KBM-7 (cell line): ENCODE measurements at regions not wholly inside any gene's neighbourhood (a gene's known extent, or its start where the extent isn't known, plus 50 kb on each side); places are given as distances from the start of the nearest gene placed in this dataset.
"Not testable (repeated sequence)": the region's sequence is repeated elsewhere in the genome, so short reads cannot be mapped to it uniquely, and the experiment has no call there.

Experiments used
- DNase-seq: peaks from one replicate; pipeline ENCODE4 v3.0.0-alpha.2; 2015
- in situ Hi-C: fragments of 300-500 bp; cut with MboI; formaldehyde crosslinking; loops from 2 replicates; pipeline ENCODE4 v1.14.3; 2020; ENCODE audit warnings: low sequenced_read_pairs, low pct_unique_long_range_greater_than_20kb, mixed read lengths

DNA sequence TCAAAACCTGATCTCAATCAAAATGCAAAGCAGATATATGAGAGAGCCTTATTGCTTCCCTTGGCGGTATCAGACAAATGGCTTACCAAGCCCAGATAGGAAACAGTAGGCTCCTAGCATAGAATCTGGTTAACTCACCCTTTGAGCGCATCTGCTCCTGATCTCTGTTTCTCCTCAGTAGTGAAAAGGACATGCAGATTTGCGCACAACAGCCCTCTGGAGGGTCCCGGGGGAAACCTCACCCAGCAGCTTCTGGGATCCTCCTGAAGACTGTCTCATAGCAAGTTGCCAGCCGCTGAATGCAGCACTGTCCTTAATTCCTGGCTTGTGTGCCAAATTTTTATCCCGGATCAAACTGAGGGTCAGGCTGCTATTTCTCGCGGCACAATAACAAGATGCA, 192.2 kb downstream of the FASLG start:
- in situ Hi-C loops = no loop called here

DNA sequence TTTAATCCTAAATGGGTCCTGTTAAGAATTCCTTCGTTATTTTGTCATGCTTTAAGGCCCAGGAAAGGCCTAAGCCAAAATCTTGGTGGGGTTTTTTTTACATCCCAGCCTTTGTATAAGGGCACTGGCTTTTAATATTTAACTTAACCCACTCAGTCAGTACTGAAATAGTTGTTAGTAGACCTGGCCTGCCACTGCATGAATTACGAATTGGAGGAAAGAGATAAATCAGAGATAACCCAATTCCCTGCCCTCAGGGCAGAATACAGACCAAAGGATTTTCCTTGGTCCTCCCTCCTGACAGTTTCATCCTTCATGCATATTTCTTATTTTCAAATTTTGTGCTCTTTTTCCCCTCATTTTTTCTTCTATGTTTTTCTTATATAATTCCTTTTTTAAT, 193.0 kb downstream of the FASLG start:
- no peak for DNase-seq
- in situ Hi-C loops = no loop called here

More for the DNA sequence above, 192.2 kb downstream of the FASLG start:
- DNase-seq = no peak

DNA sequence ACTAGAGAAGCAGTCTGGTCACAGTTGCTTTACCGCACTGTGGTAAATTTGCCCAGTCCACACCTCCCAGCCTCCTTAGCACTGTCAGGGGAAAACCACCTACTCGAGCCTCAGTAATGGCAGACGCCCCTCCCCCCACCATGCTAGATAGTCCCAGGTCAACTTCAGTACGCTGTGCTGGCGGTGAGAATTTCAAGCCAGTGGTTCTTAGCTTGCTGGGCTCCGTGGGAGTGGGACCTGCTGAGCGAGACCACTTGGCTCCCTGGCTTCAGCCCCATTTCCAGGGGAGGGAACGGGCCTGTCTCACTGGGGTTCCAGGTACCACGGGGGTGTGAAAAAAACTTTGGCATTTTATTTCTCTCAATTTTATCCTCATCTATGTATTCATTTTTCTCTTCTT, 194.8 kb downstream of the TNFSF18 start:
- DNase-seq, in situ Hi-C loops: not testable (repeated sequence)

DNA sequence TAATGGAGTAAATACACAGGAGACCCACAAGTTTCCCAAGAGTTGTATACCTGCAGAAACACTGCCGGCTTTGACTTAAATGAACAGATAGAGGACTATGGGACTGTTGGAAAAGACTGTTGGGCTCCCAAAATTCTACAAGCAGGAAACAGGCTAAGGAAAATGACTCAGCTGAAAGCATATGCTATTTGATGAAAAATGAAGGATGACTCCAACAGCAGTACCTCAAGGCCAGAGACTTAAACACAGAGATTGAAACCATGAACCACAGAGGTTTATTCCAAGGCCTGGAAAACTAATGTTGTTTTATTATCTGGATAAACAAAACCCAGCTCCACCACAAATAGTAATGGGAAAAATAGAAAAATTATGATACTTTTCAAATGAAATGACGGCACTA, 187.7 kb downstream of the TNFSF18 start:
- DNase-seq = no peak
- in situ Hi-C loops = no loop called here

DNA sequence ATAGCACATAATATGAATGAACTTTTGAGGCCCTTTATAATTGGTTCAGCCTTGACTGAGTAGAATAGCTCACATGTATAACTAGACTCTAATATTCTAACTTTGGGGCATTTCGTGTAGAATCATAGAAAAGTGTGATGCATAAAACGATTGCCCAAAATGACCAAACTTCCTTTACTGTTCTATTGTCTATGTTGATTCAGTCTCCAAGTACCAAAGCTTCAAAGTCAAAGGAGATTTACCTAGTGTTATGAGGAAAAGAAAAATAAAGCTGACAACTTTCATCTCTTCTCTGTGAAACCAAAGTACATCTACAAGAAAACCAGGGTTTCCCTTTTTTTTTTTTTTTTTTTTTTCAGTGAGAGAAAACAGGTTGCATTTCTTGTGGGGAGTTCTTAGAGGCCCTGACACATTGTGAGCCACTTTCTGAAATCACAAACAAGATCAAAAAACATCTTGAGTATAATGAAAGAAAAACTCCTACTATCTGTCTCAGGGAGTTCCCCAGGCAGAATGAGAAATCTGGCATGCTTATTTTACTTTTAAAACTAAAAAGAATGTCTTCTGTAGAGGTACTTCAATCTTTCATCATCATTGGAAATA, 183.4 kb downstream of the TNFSF18 start:
- DNase-seq = no peak
- in situ Hi-C loops = no loop called here

DNA sequence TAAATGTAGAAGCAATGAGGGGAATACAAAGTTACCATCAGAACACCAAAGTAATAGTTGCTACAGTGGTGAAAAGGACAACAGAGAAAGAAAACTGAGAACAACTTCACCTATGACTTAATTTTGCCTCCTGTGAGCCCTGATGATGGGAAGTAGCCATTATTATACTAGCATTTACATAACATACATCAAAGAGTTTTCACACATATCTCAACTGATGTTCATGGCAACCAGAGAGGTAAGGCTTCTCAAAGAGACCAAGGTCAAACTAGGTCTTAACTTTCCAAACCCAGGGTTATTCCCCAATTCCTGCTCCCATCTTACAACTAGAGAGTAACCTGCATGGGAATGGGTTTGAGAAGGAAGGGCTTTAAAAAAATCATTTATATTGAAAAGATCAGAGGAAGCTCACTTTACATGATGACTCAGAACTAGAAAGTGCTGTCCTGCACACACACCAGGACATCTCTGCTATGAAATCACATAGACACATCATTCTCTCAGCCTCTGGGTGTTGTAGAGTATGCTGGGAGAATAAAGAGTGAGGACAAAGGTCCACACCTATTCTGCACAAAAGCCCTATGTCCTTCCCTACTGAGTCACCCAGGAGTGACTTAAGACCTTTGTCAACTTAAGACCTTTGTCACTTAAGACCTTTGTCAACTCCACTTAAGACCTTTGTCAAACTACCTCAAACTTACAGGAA, 179.7 kb downstream of the TNFSF18 start:
- DNase-seq = no peak
- in situ Hi-C loops = no loop called here

DNA sequence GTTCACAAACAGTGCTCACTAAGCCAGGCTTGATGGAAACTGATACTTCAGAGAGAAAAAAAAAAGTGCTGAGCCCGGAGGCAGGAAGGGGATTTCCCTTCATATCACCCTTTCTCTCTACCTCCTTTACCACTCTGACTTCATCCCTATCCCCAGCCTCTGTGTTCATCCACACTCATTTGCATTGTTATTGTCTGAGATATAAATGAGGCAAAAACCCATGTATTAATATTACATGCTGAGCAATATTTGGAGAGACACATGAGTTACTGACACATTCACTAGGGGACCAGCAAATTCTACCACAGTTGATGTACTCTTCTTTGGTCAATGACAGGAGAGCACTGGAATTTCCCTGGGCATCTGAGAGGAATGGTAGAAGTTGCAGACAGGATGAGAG, 175.8 kb downstream of the TNFSF18 start:
- in situ Hi-C loops = no loop called here
- DNase-seq = no peak

DNA sequence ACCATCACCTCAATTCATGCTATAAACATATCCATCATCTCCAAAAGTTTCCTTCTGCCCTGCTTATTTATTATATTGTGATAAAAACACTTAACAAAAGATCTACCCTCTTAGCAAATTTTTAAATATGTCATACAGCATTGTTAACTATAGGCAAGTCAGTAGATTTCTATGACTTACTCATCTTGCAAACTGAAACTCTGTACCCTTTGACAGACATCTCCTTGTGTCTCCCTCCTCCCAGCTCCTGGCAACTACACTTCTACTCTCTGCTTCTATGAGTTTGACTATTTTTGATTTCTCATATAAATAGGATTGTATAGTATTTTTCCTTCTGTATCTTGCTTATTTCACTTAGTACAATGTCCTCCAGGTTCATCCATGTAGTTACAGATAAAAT, 174.8 kb downstream of the TNFSF18 start:
- no peak for DNase-seq
- in situ Hi-C loops = no loop called here

DNA sequence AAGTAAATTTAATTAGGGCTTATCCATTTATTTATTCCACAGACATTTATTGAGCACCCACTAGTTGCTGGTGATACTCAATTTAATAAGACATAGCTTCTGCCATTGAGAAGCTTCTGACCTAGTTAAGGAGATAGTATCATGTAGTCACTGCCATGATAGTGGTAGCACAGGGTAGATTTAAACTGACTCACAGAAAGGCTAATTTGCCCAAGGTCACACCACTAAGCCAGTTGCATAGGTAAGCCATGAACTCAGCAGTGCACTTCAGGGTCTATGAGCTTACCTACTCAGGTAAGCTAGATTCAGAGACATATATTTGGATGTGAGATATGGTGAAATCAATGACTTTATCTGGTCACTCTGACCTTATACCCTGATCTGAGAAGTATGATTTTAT, 168.4 kb downstream of the TNFSF18 start:
- in situ Hi-C loops = no loop called here
- DNase-seq = no peak

DNA sequence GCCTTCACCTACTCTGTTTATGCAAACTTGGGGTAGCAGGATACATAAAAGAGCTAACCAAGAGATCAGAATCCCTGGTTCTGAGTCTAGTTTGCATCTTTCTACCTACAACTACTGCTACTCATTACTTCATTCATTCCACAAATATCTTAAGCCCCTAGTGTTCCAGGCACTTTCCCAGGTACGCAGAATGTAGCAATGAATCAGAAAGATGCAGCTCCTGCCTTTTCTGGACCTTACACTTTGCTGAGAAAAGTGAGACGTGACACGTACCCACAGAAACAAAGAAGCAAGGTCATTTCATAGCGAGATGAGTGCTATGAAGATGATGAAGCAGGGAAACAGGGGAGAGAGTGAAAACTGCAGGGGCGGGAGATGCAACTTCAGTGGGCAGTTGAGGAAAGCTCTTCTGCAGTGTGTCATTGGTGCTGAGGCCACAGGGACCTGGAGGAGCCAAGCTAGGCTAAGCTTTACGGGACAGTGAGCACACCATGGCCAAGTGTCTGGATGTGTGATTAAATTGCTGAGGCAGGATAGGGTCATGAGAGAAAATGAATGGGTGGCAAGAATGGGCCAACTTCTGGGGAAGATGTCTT, 167.9 kb downstream of the TNFSF18 start:
- DNase-seq = no peak
- in situ Hi-C loops = no loop called here

DNA sequence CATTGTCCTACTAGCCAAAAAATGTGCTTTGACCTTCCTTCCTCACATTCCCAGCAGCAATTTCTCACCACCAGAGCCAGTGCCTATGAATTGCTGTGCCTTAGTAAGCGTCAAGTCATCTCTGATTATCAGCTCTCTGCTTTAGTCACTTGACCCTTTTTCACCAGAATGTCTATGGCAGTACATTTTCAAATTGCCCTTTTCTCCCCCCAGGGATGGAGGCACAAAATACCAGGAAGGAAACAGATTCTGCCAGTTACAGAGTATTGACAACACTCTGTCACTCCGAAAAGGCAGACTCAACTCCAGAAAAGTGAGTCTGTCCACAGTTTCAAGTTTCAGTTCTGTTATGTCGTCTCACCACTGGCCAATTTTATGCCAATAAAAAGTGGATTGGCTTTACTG, 167.4 kb downstream of the TNFSF18 start:
- in situ Hi-C loops = no loop called here
- DNase-seq = no peak

DNA sequence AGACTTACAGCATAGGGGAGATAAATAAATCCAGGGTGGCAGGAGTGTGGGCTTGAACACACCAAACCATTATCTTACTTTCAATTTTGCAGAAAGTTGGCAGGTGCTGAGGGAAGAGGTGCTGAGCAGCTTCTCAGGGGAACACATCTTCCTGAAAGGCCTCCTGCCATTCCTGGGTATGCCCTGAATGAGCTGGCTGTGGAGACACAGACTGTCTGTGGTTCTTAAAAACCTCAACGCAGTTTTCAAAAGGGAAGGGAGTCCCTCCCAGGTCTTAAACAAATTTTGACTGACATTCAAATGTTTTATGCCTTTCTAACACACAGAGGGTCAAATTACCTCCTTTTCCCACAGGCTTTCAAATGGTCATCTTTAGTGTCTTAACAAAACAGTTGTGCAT, 166.9 kb downstream of the TNFSF18 start:
- in situ Hi-C loops = no loop called here
- no peak for DNase-seq

DNA sequence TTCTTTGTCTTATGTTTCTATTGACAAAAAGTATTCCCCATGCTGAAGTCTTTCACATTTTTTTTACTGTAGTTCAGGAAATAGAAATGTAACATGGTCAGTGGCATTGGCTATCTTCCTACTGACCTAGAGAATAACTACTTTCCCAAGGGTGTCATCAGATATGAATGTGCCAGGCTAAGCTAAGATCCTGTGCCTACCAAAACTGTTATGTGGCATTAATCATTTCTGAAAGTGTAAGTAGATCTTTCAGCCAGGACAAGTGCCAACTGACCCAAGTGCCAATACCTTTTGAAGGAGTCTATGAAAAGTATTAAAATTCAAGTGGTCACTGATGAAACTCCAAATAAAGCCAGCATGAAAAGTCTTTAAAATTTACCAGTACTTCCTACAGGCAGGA, 165.3 kb downstream of the TNFSF18 start:
- no peak for DNase-seq

DNA sequence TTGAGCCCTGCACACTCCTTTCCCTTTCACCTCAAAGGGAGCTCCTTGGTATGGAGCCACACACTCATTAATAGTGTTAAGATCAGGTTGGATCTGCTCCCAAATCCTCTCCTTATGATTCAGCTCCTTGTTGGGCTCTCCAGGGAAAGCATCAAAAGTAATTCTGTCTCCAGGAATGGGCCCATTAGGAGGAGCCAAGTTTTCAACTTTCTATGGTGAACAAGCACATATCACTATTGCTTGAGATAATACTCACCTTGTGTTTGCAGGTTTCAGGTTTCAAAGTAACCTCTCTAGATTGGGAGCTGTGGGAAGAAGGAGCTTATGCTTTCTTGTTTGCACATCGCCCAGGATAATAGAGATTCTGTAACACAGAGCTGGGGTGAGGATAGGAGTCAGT, 164.8 kb downstream of the TNFSF18 start:
- no peak for DNase-seq
- in situ Hi-C loops = no loop called here

More for the DNA sequence above, 165.3 kb downstream of the TNFSF18 start:
- in situ Hi-C loops = no loop called here

DNA sequence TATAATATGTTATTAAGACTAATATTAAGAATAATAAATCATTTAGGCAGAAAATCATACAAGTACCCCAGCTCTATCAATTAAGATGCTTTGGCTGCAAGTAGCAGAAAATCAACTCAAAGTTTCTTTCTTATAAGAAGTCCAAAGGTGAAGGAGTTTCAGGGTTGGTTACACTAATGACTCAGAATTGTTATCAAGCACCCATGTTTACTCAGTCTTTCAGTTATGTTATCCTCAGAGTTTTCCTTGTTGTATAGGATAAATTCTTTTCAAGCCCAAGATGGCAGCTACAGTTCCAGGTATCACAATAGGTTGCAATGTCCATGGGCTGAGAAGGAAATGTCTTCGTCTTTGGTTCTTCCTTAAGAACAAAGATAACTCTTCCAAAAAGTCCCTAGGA, 163.6 kb downstream of the TNFSF18 start:
- in situ Hi-C loops = no loop called here
- no peak for DNase-seq

DNA sequence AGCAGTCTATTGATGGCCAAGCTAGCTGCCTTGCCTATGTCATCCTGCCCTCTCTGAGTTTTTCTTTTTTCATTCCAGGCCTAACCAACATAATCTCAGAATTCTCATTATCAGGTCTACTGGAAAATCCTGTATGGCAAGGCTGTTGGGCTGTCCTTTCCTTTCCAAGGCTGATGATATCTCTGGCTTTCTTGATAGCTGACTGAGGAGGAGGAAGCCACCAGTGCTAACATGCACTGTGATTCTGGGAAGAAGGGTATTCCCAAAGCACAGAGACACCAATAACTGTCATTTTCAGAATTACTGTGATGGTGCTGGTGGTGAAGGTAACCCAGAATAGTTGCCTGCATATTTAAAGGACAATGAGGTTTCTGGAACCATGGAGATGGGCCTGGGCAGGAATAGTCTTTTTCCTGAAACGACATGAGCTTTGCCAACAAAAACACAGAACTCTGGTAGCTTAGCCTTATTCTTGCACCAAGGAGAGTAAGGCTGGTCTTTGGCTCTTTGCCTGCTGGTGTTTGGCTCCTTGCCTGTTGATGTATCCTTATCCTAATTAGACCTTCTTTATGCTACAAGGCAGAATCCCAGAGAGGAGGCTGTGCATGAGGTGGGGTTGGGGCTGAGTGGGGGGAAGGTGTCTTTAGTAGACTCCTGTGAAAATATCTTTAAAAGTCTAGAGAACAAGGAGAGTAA, 157.4 kb downstream of the TNFSF18 start:
- in situ Hi-C loops = no loop called here

DNA sequence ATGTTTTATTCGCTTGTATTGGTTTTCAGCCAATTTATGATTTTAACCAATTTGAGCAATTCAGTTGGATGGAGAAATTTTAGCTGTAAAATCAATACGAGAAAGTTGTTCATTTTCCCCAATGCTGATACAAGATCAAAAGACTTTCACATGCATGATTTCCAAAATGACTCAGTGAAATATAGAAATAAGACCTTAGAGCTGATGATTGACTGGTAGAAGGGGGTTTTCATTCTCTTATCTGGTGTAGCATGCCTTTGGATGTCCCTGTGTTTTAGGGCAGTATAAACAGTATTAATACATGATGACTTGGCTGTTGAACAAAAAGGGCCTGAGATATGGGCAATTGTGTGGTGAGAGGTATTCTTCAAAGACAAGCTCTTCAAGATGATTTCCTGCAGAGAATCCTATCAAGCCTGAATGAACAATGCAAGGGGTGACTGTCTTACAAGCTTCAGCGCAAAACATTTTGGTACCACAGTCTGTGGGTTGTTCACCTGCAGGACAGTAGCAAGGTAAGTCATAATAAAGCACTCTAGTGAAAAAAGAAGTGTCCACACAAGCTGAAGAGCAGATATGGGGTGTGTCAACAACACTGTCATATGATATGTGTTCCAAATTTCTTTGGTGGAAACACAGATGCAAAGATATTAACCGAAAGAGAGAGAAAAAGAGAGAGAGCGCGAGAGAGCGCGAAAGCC, 156.2 kb downstream of the TNFSF18 start:
- DNase-seq = no peak
- in situ Hi-C loops = no loop called here

More for the DNA sequence above, 157.4 kb downstream of the TNFSF18 start:
- DNase-seq = no peak

DNA sequence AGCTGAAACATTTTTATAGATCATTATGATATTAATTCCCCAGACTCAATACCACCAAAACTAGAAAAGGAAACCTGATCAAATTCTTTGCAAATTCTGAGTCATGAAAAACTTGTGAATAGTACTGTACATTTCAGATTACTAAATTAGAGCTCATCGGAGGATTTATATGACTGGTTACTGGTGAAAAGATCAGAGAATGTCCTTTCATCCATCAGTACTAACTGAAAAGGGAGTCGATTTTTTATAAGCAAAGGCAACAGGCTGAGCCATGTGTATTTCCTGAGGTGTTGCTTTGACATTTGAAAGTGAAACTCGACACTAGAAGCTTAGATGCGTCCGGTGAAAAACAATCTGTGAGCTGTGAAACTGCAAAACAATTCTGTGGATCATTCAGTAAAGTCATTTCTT, 155.7 kb downstream of the TNFSF18 start:
- in situ Hi-C loops = no loop called here
- DNase-seq = no peak

DNA sequence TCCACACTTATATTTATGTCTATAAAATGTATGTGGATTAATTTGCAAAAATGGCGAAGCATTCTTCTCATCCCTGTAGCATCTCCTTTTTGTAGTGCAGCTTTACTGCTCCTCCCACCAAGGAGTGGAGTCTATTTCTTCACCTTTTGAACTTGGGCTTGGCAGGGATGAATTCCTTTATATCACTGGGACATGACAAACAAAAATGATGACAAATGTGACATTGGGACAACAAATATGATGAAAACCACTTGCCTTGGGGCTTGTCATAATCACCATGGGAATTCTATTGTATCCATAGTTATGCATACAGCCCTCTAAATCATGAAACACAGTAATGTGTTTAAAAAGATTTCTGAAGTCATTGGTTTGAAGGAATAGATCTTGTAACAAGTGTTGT, 155.0 kb downstream of the TNFSF18 start:
- no peak for DNase-seq
- in situ Hi-C loops = no loop called here

DNA sequence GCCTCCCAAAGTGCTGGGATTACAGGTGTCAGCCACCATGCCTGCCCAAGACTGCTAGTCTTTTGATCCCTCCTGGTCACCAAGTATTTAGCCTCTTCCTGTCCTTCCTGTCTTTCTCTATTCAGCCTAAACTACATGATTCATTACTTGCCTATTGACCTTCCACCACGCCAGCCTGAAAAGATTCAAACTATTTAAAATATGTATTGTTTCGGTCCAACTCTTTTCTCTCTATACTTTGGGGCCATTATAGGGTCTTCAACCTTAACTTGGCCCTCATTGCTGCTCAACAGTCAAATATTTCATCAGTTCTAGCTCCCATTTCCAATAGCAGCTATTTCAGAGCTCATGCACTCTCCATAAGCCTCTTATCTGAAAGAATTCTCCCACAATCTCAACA, 153.0 kb downstream of the TNFSF18 start:
- in situ Hi-C loops = no loop called here
- DNase-seq = no peak
